Dermis blood vessel endothelial cell (primary cell): ENCODE measurements at regions not wholly inside any gene's neighbourhood (a gene's known extent, or its start where the extent isn't known, plus 50 kb on each side); places are given as distances from the start of the nearest gene placed in this dataset.
"Not testable (repeated sequence)": the region's sequence is repeated elsewhere in the genome, so short reads cannot be mapped to it uniquely, and the experiment has no call there.

Experiments
- DNase-seq: peaks from one replicate; pipeline ENCODE4 v3.0.0; 2010

GRCh38 chr4:101669832-101670188, 120.7 kb upstream of the BANK1 start:
- no peak for DNase-seq

GRCh38 chr4:101669138-101669831, 121.2 kb upstream of the BANK1 start:
- no peak for DNase-seq

- no peak for DNase-seq
Measured at GRCh38 chr4:101667348-101667747, 123.2 kb upstream of the BANK1 start.

- no peak for DNase-seq
Measured at GRCh38 chr4:101660607-101661006, 129.9 kb upstream of the BANK1 start.

- DNase-seq: no peak
Measured at GRCh38 chr4:101655857-101656256, 134.7 kb upstream of the BANK1 start.

GRCh38 chr4:101655005-101655404, 135.5 kb upstream of the BANK1 start:
- no peak for DNase-seq

- DNase-seq: no peak
Measured at GRCh38 chr4:101651778-101652177, 138.8 kb upstream of the BANK1 start.

- DNase-seq: no peak
Measured at GRCh38 chr4:101649790-101650515, 140.6 kb upstream of the BANK1 start.

GRCh38 chr4:101647710-101648034, 142.9 kb upstream of the BANK1 start:
- no peak for DNase-seq

GRCh38 chr4:101644516-101644915, 146.0 kb upstream of the BANK1 start:
- DNase-seq: no peak

GRCh38 chr4:101643186-101643837, 147.2 kb upstream of the BANK1 start:
- DNase-seq: no peak

GRCh38 chr4:101632766-101633165, 157.8 kb upstream of the BANK1 start:
- DNase-seq: not testable (repeated sequence)

- DNase-seq: no peak
Measured at GRCh38 chr4:101630319-101630986, 160.1 kb upstream of the BANK1 start.

- no peak for DNase-seq
Measured at GRCh38 chr4:101621120-101621519, 169.4 kb upstream of the BANK1 start.

- DNase-seq: no peak
Measured at GRCh38 chr4:101615652-101616051, 174.9 kb upstream of the BANK1 start.

GRCh38 chr4:101606989-101607388, 183.5 kb upstream of the BANK1 start:
- DNase-seq: not testable (repeated sequence)

GRCh38 chr4:101604976-101605375, 185.6 kb upstream of the BANK1 start:
- no peak for DNase-seq

GRCh38 chr4:101600287-101600686, 190.2 kb upstream of the BANK1 start:
- no peak for DNase-seq

GRCh38 chr4:101599620-101600019, 190.9 kb upstream of the BANK1 start:
- no peak for DNase-seq

GRCh38 chr4:101596781-101597552, 193.6 kb upstream of the BANK1 start:
- peak; percentile 5 for DNase-seq

- no peak for DNase-seq
Measured at GRCh38 chr4:101594588-101594987, 195.9 kb upstream of the BANK1 start.

GRCh38 chr4:101593666-101594065, 196.9 kb upstream of the BANK1 start:
- DNase-seq: no peak

GRCh38 chr4:101584306-101584705, 206.2 kb upstream of the BANK1 start:
- DNase-seq: no peak
